ENCODE measurements at regions not wholly inside any gene's neighbourhood (a gene's known extent, or its start where the extent isn't known, plus 50 kb on each side); places are given as distances from the start of the nearest gene placed in this dataset.

DNA sequence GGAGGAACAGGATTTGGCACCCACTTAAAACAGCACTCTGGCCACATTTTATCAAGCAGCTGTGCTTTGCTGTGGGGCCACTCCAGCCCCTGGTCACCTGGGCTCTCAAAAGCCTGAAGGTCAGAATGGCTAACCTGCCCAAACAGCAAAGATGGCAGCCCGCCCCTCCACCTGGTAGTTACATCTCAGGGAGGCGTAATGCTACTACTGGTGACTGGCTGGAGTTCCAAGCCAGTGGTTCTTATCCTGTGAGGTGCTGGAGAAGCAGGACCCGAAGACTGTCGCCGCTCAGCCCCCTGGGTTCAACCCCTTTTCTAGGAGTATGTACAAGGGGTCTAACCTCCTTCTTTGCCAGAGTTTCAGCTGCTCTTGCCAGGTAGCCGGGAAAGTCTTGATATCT is 467.4 kb upstream of the FOXG1 start:
- no peak for TF ChIP-seq EP300 (IDR thresholded peaks at IDR 0.05; ENCODE audit: borderline replicate concordance)
- TF ChIP-seq REST (IDR thresholded peaks at IDR 0.05; ENCODE audit: low read depth): no peak
- TF ChIP-seq RAD21 (IDR thresholded peaks at IDR 0.05; ENCODE audit: low read depth): no peak
